Cardiac muscle cell (in vitro differentiated cells and primary cell): ENCODE measurements at regions not wholly inside any gene's neighbourhood (a gene's known extent, or its start where the extent isn't known, plus 50 kb on each side); places are given as distances from the start of the nearest gene placed in this dataset.
A peak's percentile ranks its signal among the peaks of the same experiment; 100 is the strongest.
"Not testable (repeated sequence)": the region's sequence is repeated elsewhere in the genome, so short reads cannot be mapped to it uniquely, and the experiment has no call there.

Experiments used
- DNase-seq, 2 donors: peaks; one replicate each; pipeline versions ENCODE4 v3.0.0 to v3.0.0-alpha.2; 2010 to 2017; ENCODE audit warnings: low read depth in 1 of 2, low spot score in 1 of 2
- H3K27ac ChIP-seq: fragments of 200-600 bp; sonication (generic); 2 replicates; pipeline ENCODE4 v1.5.1; 2016
- H3K27me3 ChIP-seq: fragments of 200-600 bp; sonication (generic); 2 replicates; pipeline ENCODE4 v1.6.0; 2016; ENCODE audit warnings: control low read depth
- H3K36me3 ChIP-seq: fragments of 200-600 bp; sonication (generic); 2 replicates; pipeline ENCODE4 v1.5.1; 2016; ENCODE audit warnings: control low read depth
- H3K4me1 ChIP-seq: fragments of 200-600 bp; sonication (generic); 2 replicates; pipeline ENCODE4 v1.8.1; 2017; ENCODE audit warnings: low read depth, mild to moderate bottlenecking, mixed run types
- H3K4me3 ChIP-seq: fragments of 200-600 bp; sonication (generic); 2 replicates; pipeline ENCODE4 v1.5.1; 2016; ENCODE audit warnings: mild to moderate bottlenecking
- H3K9me3 ChIP-seq: fragments of 200-600 bp; sonication (generic); 2 replicates; pipeline ENCODE4 v1.5.1; 2017; ENCODE audit warnings: low read depth, mild to moderate bottlenecking, control low read depth
- TF ChIP-seq, protein P1 (sequence below): IDR thresholded peaks from 2 replicates; pipeline ENCODE4 v1.5.1; 2012; ENCODE audit warnings: low read depth, mild to moderate bottlenecking, low read length

GRCh38 chr1:171397851-171398469, 84.0 kb downstream of the FMO4 start:
- Histone ChIP-seq H3K36me3 (no peaks in the 10 kb centered on the region), H3K4me1 (peaks cover 11% of the 10 kb centered on the region), H3K9me3 (no peaks in the 10 kb centered on the region), H3K27ac (peak overlapping the region; percentile 38), H3K4me3 (no peak overlapping the region), H3K27me3 (no peaks in the 10 kb centered on the region)
- TF ChIP-seq, protein P1, sequence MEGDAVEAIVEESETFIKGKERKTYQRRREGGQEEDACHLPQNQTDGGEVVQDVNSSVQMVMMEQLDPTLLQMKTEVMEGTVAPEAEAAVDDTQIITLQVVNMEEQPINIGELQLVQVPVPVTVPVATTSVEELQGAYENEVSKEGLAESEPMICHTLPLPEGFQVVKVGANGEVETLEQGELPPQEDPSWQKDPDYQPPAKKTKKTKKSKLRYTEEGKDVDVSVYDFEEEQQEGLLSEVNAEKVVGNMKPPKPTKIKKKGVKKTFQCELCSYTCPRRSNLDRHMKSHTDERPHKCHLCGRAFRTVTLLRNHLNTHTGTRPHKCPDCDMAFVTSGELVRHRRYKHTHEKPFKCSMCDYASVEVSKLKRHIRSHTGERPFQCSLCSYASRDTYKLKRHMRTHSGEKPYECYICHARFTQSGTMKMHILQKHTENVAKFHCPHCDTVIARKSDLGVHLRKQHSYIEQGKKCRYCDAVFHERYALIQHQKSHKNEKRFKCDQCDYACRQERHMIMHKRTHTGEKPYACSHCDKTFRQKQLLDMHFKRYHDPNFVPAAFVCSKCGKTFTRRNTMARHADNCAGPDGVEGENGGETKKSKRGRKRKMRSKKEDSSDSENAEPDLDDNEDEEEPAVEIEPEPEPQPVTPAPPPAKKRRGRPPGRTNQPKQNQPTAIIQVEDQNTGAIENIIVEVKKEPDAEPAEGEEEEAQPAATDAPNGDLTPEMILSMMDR: no peak
- peak in 1 of 2 donors; percentile 23 for DNase-seq

DNA sequence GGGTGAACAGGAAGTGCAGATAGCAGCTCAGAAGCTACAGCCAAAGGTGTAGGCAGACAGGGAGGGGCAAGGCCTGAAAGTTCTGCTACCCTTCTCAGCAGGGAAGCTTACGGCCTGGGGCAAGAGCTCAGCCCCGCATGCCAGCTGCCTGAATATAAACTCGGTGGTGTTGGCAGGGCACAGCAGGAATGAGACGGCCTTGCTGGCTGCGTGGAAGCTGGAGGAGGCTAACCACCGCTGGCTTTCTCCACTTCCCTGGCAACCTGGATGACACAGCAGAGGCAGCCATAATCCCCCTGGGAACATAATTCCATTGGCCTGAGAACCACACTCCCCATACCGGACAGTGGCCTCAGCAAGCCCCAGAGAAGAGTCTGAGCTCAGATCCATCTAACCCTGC, 81.9 kb upstream of the PRRC2C start:
- H3K36me3 ChIP-seq: no peaks in the 10 kb centered on the region
- peak in 1 of 2 donors; percentile 38 for DNase-seq

DNA sequence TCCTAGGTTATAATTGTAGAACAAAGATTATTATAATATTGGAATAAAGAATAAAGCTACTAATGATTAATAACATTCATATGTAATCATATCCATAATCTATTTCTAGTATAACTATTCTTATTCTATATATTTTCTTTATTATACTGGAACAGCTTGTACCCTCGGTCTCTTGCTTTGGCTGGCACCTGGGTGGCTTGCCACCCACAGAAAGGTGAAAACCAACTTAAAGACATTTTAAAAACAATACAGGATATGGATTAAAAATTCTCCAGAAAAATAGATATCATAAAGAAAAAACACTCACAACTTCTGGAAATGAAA, 80.0 kb upstream of the PRRC2C start:
- Histone ChIP-seq H3K27me3 (no peaks in the 10 kb centered on the region), H3K4me3 (no peak overlapping the region), H3K9me3 (no peaks in the 10 kb centered on the region), H3K36me3 (no peaks in the 10 kb centered on the region), H3K27ac (no peak overlapping the region), H3K4me1 (no peaks in the 10 kb centered on the region)
- TF ChIP-seq, protein P1: no peak
- DNase-seq: no peak

More for the DNA sequence above, 81.9 kb upstream of the PRRC2C start:
- no peaks in the 10 kb centered on the region for H3K4me1 ChIP-seq
- TF ChIP-seq, protein P1: no peak
- no peak overlapping the region for H3K4me3 ChIP-seq
- H3K27me3 ChIP-seq: no peaks in the 10 kb centered on the region
- no peaks in the 10 kb centered on the region for H3K9me3 ChIP-seq
- no peak overlapping the region for H3K27ac ChIP-seq

- H3K36me3 ChIP-seq, H3K4me3 ChIP-seq, H3K9me3 ChIP-seq, H3K4me1 ChIP-seq, DNase-seq, H3K27ac ChIP-seq, H3K27me3 ChIP-seq: not testable (repeated sequence)
These were observed 71.8 kb upstream of the PRRC2C start for GRCh38 chr1:171413557-171413956.

- H3K9me3 ChIP-seq: no peaks in the 10 kb centered on the region
- no peaks in the 10 kb centered on the region for H3K4me1 ChIP-seq
- H3K27ac ChIP-seq: no peak overlapping the region
- no peak for DNase-seq
- H3K27me3 ChIP-seq: no peaks in the 10 kb centered on the region
- H3K36me3 ChIP-seq: no peaks in the 10 kb centered on the region
- H3K4me3 ChIP-seq: no peak overlapping the region
- TF ChIP-seq, protein P1: no peak
These were observed 66.8 kb upstream of the PRRC2C start for GRCh38 chr1:171418546-171418945.

- no peak for DNase-seq
- H3K4me3 ChIP-seq: no peak overlapping the region
- H3K9me3 ChIP-seq: no peaks in the 10 kb centered on the region
- TF ChIP-seq, protein P1: no peak
- no peaks in the 10 kb centered on the region for H3K27me3 ChIP-seq
- H3K36me3 ChIP-seq: no peaks in the 10 kb centered on the region
- H3K27ac ChIP-seq: no peak overlapping the region
- H3K4me1 ChIP-seq: no peaks in the 10 kb centered on the region
These were observed 64.5 kb upstream of the PRRC2C start for GRCh38 chr1:171420810-171421209.
